ENCODE measurements at regions not wholly inside any gene's neighbourhood (a gene's known extent, or its start where the extent isn't known, plus 50 kb on each side); places are given as distances from the start of the nearest gene placed in this dataset.
A peak's percentile ranks its signal among the peaks of the same experiment; 100 is the strongest.

GRCh38 chr3:44050867-44051266 lies 190.8 kb upstream of the TOPAZ1 start:
- DNase-seq, result no peak
- H3K27ac ChIP-seq, result no peak overlapping the region
- TF ChIP-seq CTCF (IDR thresholded peaks at IDR 0.05), result no peak
- no peak overlapping the region for H3K4me3 ChIP-seq
- no peaks in the 10 kb centered on the region for H3K27me3 ChIP-seq
- H3K4me1 ChIP-seq, result no peaks in the 10 kb centered on the region
- intact Hi-C loops (cut with DNase I), result no loop called here
- no peaks in the 10 kb centered on the region for H3K36me3 ChIP-seq
- no peak for ATAC-seq
- no peaks in the 10 kb centered on the region for H3K9me3 ChIP-seq

GRCh38 chr3:44055951-44056350 lies 185.7 kb upstream of the TOPAZ1 start:
- Histone ChIP-seq H3K4me1 (no peaks in the 10 kb centered on the region), H3K4me3 (no peak overlapping the region), H3K9me3 (no peaks in the 10 kb centered on the region), H3K27me3 (peaks cover 14% of the 10 kb centered on the region), H3K36me3 (no peaks in the 10 kb centered on the region), H3K27ac (no peak overlapping the region)
- ATAC-seq (no peak), DNase-seq (no peak)
- TF ChIP-seq CTCF (IDR thresholded peaks at IDR 0.05), result no peak
- intact Hi-C loops (cut with DNase I), result no loop called here

GRCh38 chr3:44056446-44057240 lies 185.0 kb upstream of the TOPAZ1 start:
- TF ChIP-seq CTCF (IDR thresholded peaks at IDR 0.05), result no peak
- intact Hi-C loops (cut with DNase I), result no loop called here
- no peak overlapping the region for H3K4me3 ChIP-seq
- no peak for ATAC-seq
- H3K36me3 ChIP-seq, result no peaks in the 10 kb centered on the region
- H3K27ac ChIP-seq, result no peak overlapping the region
- no peaks in the 10 kb centered on the region for H3K4me1 ChIP-seq
- H3K9me3 ChIP-seq, result no peaks in the 10 kb centered on the region
- peaks cover 20% of the 10 kb centered on the region for H3K27me3 ChIP-seq
- no peak for DNase-seq

- Histone ChIP-seq H3K27me3 (peaks cover 26% of the 10 kb centered on the region), H3K36me3 (no peaks in the 10 kb centered on the region), H3K27ac (no peak overlapping the region), H3K4me1 (no peaks in the 10 kb centered on the region), H3K9me3 (no peaks in the 10 kb centered on the region), H3K4me3 (no peak overlapping the region)
- no peak for TF ChIP-seq CTCF (IDR thresholded peaks at IDR 0.05)
- DNase-seq (no peak), ATAC-seq (peak; percentile 70)
- intact Hi-C loops (cut with DNase I), result no loop called here
Measured at GRCh38 chr3:44058022-44058867, 183.4 kb upstream of the TOPAZ1 start.

- TF ChIP-seq CTCF (IDR thresholded peaks at IDR 0.05), result no peak
- Histone ChIP-seq H3K36me3 (no peaks in the 10 kb centered on the region), H3K4me3 (no peak overlapping the region), H3K4me1 (no peaks in the 10 kb centered on the region), H3K27ac (no peak overlapping the region), H3K9me3 (no peaks in the 10 kb centered on the region), H3K27me3 (peaks cover 26% of the 10 kb centered on the region)
- no peak for DNase-seq
- intact Hi-C loops (cut with DNase I), result no loop called here
- ATAC-seq, result no peak
Measured at GRCh38 chr3:44058868-44059203, 182.8 kb upstream of the TOPAZ1 start.
